ENCODE measurements at regions not wholly inside any gene's neighbourhood (a gene's known extent, or its start where the extent isn't known, plus 50 kb on each side); places are given as distances from the start of the nearest gene placed in this dataset.

- Mint-ChIP-seq H3K27me3 (no peaks in the 10 kb centered on the region), H3K27ac (no peak overlapping the region), H3K36me3 (no peaks in the 10 kb centered on the region), H3K9me3 (ENCODE audit: low read depth) (no peaks in the 10 kb centered on the region), H3K4me1 (no peaks in the 10 kb centered on the region), H3K4me3 (no peak overlapping the region)
- ATAC-seq (no peak), DNase-seq (no peak)
- CTCF ChIA-PET: no interaction called here
Observed at GRCh38 chr10:130422366-130423324, 286.5 kb downstream of the GLRX3 start.

DNA sequence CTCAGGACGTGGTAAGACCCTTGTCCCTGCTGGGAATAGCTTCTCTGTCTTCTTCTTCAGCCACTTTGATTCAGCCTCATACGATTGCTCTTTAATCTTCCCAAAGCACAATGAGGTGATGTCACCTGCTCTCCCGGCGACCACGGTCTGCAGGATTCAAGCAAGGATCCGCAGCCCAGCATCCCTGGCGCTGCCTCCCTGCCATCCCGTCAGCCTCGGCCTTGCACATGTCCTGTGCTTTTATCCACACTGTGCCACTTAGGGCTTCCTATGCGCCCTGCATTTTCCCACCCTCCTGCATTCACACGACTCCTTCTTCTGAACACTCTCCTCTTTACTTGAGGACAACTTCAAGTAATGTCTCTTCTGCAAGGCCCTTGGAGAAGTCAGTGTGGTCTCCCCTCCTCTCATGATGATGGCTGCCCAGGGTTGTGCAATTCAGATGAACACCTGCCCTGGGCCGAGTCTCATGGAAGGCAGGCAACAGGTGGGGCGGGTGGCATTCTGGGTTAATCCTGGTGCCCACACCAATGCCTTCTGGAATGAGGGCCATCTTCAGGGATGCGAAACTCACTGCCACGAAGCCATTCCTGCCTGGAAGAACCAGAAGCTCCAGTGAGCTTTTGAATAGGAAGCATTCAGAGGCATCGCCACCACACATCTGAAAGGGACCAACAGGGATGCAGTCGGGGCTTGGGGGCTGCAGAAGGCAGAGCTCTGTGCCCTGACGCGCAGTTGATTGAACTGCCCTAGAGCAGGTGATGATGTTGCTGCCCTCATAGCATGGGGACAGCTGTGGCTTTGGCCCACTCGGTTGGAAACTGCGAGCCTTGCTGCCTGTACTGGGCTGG, 287.5 kb downstream of the GLRX3 start:
- CTCF ChIA-PET: no interaction called here
- H3K9me3 Mint-ChIP-seq (ENCODE audit: low read depth): no peaks in the 10 kb centered on the region
- DNase-seq: no peak
- H3K27ac Mint-ChIP-seq: no peak overlapping the region
- H3K4me1 Mint-ChIP-seq: no peaks in the 10 kb centered on the region
- H3K27me3 Mint-ChIP-seq: no peaks in the 10 kb centered on the region
- H3K4me3 Mint-ChIP-seq: no peak overlapping the region
- no peak for ATAC-seq
- no peaks in the 10 kb centered on the region for H3K36me3 Mint-ChIP-seq

GRCh38 chr10:130424418-130424817, 288.2 kb downstream of the GLRX3 start:
- no peaks in the 10 kb centered on the region for H3K4me1 Mint-ChIP-seq
- no peaks in the 10 kb centered on the region for H3K36me3 Mint-ChIP-seq
- CTCF ChIA-PET: no interaction called here
- no peak overlapping the region for H3K4me3 Mint-ChIP-seq
- no peaks in the 10 kb centered on the region for H3K9me3 Mint-ChIP-seq (ENCODE audit: low read depth)
- no peaks in the 10 kb centered on the region for H3K27me3 Mint-ChIP-seq
- no peak overlapping the region for H3K27ac Mint-ChIP-seq
- DNase-seq (no peak), ATAC-seq (no peak)

- H3K4me1 Mint-ChIP-seq: no peaks in the 10 kb centered on the region
- H3K9me3 Mint-ChIP-seq (ENCODE audit: low read depth): no peaks in the 10 kb centered on the region
- H3K36me3 Mint-ChIP-seq: no peaks in the 10 kb centered on the region
- no peak overlapping the region for H3K4me3 Mint-ChIP-seq
- H3K27me3 Mint-ChIP-seq: no peaks in the 10 kb centered on the region
- CTCF ChIA-PET: no interaction called here
- no peak overlapping the region for H3K27ac Mint-ChIP-seq
- no peak for DNase-seq
- ATAC-seq: no peak
Observed at GRCh38 chr10:130425169-130425568, 289.0 kb downstream of the GLRX3 start.

GRCh38 chr10:130425881-130426435, 289.8 kb downstream of the GLRX3 start:
- H3K4me1 Mint-ChIP-seq: no peaks in the 10 kb centered on the region
- no peak overlapping the region for H3K27ac Mint-ChIP-seq
- H3K27me3 Mint-ChIP-seq: no peaks in the 10 kb centered on the region
- CTCF ChIA-PET: no interaction called here
- ATAC-seq: no peak
- no peak for DNase-seq
- no peaks in the 10 kb centered on the region for H3K9me3 Mint-ChIP-seq (ENCODE audit: low read depth)
- H3K4me3 Mint-ChIP-seq: no peak overlapping the region
- H3K36me3 Mint-ChIP-seq: no peaks in the 10 kb centered on the region

DNA sequence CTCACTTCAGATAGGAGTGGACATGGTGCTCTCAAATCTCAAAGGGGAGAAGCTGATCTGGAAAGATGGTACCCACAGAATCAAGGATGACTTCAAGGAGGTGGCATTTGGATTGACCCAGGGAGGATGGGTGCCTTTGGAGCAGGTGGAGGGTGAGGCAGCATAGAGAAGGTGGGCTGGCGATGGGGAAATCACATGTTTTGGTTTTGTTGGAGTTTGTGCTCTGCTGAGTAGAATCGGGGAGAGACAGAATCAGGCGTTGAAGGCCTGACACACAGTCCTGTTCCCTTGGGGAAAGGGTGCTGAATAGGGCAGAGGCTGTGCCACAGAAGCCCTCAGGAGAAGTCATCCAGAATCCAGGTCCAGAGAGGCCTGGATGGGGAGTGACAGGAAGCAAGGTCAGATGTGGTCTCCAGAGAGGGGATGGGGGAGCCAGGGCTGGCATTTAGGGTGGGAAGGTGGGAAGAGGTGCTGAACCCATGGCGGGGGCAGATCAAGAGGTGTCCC, 291.1 kb downstream of the GLRX3 start:
- H3K27me3 Mint-ChIP-seq: no peaks in the 10 kb centered on the region
- no peak overlapping the region for H3K4me3 Mint-ChIP-seq
- no peak for ATAC-seq
- no peak overlapping the region for H3K27ac Mint-ChIP-seq
- DNase-seq: no peak
- no peaks in the 10 kb centered on the region for H3K4me1 Mint-ChIP-seq
- no peaks in the 10 kb centered on the region for H3K9me3 Mint-ChIP-seq (ENCODE audit: low read depth)
- no peaks in the 10 kb centered on the region for H3K36me3 Mint-ChIP-seq
- CTCF ChIA-PET: no interaction called here

DNA sequence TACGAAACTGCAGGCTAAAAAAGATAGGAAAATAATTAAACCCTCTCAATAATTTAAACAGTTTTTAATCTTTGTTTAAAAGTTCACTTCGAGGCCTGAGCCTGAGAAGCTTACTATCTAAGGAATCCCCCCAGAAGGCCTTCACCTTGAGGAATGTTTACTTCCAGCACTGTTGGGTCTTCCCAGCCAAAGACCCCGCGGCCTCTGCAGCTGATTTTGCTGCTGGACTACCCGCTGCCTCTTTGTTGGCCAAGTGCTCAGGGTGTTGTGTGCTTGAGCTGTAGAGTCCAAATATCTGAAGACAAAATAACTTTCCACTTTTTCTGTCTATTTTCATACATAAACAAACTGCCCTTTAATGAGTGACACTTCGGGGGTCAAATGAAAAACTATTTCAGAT, 292.7 kb downstream of the GLRX3 start:
- Mint-ChIP-seq H3K4me1 (no peaks in the 10 kb centered on the region), H3K27ac (no peak overlapping the region), H3K27me3 (no peaks in the 10 kb centered on the region), H3K9me3 (ENCODE audit: low read depth) (peaks cover 2% of the 10 kb centered on the region), H3K36me3 (no peaks in the 10 kb centered on the region), H3K4me3 (no peak overlapping the region)
- CTCF ChIA-PET: no interaction called here
- no peak for ATAC-seq
- DNase-seq: no peak

DNA sequence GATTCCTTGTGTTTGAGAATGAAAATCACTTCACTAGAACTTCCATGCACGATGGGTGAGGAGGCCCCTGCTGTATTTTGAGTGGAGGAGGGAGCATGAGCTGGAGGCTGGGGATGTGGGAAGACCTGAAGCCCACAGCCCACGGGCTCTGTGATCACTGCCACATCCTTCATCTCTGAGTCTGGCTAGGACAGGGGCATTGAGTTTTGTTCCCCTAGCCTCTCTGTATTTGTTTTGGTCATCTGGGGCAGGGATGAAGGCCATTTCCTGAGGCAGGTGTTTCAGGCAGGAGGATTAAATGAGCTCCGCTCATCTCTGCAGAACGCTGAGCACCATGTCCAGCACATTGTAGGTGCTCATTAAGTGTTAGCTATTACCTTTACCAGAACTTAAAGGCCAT, 293.6 kb downstream of the GLRX3 start:
- no peaks in the 10 kb centered on the region for H3K4me1 Mint-ChIP-seq
- peaks cover 2% of the 10 kb centered on the region for H3K9me3 Mint-ChIP-seq (ENCODE audit: low read depth)
- H3K36me3 Mint-ChIP-seq: no peaks in the 10 kb centered on the region
- H3K27ac Mint-ChIP-seq: no peak overlapping the region
- ATAC-seq: no peak
- H3K27me3 Mint-ChIP-seq: no peaks in the 10 kb centered on the region
- H3K4me3 Mint-ChIP-seq: no peak overlapping the region
- CTCF ChIA-PET: no interaction called here
- DNase-seq: no peak

DNA sequence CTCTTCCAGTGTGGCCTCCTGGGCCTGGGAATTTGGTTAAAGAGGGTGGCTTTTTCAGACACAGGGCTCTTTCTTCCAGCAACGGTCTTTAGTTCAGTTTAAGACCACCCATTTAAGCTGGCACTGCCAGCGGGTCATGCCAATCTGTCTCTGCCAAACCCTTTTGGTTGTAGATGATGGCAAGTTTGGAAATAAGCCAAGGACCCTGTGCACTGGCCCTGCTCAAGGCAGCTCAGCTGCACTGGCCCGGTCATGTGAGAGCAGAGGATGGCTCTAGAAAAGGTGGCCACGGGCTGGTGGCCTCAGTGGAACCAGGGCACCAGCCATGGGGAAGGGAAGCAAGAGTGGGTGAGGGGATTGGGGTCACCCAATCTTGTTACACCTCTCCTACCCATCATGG, 294.1 kb downstream of the GLRX3 start:
- no peak overlapping the region for H3K4me3 Mint-ChIP-seq
- peaks cover 2% of the 10 kb centered on the region for H3K9me3 Mint-ChIP-seq (ENCODE audit: low read depth)
- no peak overlapping the region for H3K27ac Mint-ChIP-seq
- no peaks in the 10 kb centered on the region for H3K27me3 Mint-ChIP-seq
- H3K4me1 Mint-ChIP-seq: no peaks in the 10 kb centered on the region
- CTCF ChIA-PET: no interaction called here
- ATAC-seq: no peak
- no peak for DNase-seq
- no peaks in the 10 kb centered on the region for H3K36me3 Mint-ChIP-seq

GRCh38 chr10:130430852-130431704, 294.9 kb downstream of the GLRX3 start:
- ATAC-seq (no peak), DNase-seq (no peak)
- H3K9me3 Mint-ChIP-seq (ENCODE audit: low read depth): peaks cover 2% of the 10 kb centered on the region
- H3K27me3 Mint-ChIP-seq: no peaks in the 10 kb centered on the region
- H3K4me1 Mint-ChIP-seq: no peaks in the 10 kb centered on the region
- no peak overlapping the region for H3K4me3 Mint-ChIP-seq
- no peak overlapping the region for H3K27ac Mint-ChIP-seq
- H3K36me3 Mint-ChIP-seq: no peaks in the 10 kb centered on the region
- CTCF ChIA-PET: no interaction called here

DNA sequence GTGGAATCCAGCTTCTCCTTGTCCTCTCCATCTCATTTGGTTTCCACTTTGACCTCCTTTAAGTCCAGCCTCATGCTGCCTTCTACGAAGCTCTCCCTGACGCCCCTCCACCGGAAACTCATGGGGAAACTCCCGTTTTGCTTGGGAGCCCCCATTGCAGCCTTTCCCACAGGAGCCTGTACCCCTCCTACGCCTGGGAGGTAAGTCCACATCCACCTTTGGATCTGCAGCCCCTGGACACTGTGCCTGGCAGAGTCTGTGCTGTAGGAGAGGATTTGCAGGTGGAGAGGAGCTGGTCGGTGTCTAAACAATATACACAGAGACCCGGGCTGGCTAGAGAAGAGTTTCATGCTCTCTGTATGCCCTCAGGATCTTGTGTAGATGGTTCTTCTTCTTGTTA, 296.1 kb downstream of the GLRX3 start:
- CTCF ChIA-PET: no interaction called here
- H3K27ac Mint-ChIP-seq: no peak overlapping the region
- ATAC-seq (no peak), DNase-seq (no peak)
- H3K9me3 Mint-ChIP-seq (ENCODE audit: low read depth): peaks cover 2% of the 10 kb centered on the region
- H3K27me3 Mint-ChIP-seq: no peaks in the 10 kb centered on the region
- no peaks in the 10 kb centered on the region for H3K4me1 Mint-ChIP-seq
- H3K36me3 Mint-ChIP-seq: no peaks in the 10 kb centered on the region
- H3K4me3 Mint-ChIP-seq: no peak overlapping the region

DNA sequence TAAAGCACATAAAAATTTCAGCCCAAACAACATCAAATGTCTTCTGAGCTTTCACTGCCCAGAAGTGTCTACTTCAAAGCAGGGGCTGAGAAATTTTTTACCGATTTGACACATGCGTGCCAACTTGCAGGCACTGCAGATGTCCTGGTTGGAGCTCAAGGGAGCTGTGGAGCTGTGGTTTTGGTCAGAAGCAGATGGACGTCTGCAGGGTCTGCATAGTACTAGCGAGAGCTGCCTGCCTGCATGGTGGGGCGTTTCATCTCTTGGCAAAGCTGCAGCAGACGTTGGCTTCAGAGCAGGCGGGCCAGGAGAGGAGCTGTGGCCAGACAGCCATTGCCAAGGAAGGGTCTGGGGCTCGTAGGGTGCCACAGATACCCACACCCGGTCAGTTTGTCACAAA, 296.7 kb downstream of the GLRX3 start:
- no peak for DNase-seq

More for the DNA sequence above, 296.7 kb downstream of the GLRX3 start:
- H3K27ac Mint-ChIP-seq: no peak overlapping the region
- H3K4me3 Mint-ChIP-seq: no peak overlapping the region
- no peaks in the 10 kb centered on the region for H3K4me1 Mint-ChIP-seq
- ATAC-seq: no peak
- no peaks in the 10 kb centered on the region for H3K27me3 Mint-ChIP-seq
- CTCF ChIA-PET: no interaction called here
- H3K9me3 Mint-ChIP-seq (ENCODE audit: low read depth): peaks cover 2% of the 10 kb centered on the region
- no peaks in the 10 kb centered on the region for H3K36me3 Mint-ChIP-seq

Measured in activated CD8-positive, alpha-beta memory T cell treated with anti-CD3 and anti-CD28 coated beads, Interleukin-2, amount 10 ng/mL, durations not matched to agents 7 days and 5 days (primary cell).